Left lung (tissue), 4 donors: ENCODE measurements at regions not wholly inside any gene's neighbourhood (a gene's known extent, or its start where the extent isn't known, plus 50 kb on each side); places are given as distances from the start of the nearest gene placed in this dataset.
A peak's percentile ranks its signal among the peaks of the same experiment; 100 is the strongest.

ENCODE experiments used
- ATAC-seq: fragments of 200-7000 bp; cut with Tn5 transposase; one replicate; pipeline ENCODE4 v1.9.1; 2020; ENCODE audit warnings: moderate library complexity
- DNase-seq, 4 donors: peaks; one replicate each; pipeline ENCODE4 v3.0.0-alpha.2; 2013 to 2020
- H3K27ac ChIP-seq, 2 donors: fragments of 200-600 bp; sonication (generic) in 1 of 2; one replicate each; pipeline versions ENCODE4 v1.5.0 to v1.8.0; 2020 to 2021
- H3K27me3 ChIP-seq, 2 donors: fragments of 200-600 bp; sonication (generic) in 1 of 2; one replicate each; pipeline versions ENCODE4 v1.5.0 to v1.8.0; 2020 to 2021
- H3K36me3 ChIP-seq, 2 donors: fragments of 200-600 bp; sonication (generic) in 1 of 2; one replicate each; pipeline versions ENCODE4 v1.5.0 to v1.8.0; 2020 to 2021
- H3K4me1 ChIP-seq, 2 donors: fragments of 200-600 bp; one replicate each; pipeline ENCODE4 v1.8.0; 2021
- H3K4me3 ChIP-seq, 2 donors: fragments of 200-600 bp; sonication (generic) in 1 of 2; one replicate each; pipeline versions ENCODE4 v1.5.0 to v1.8.0; 2020 to 2021; ENCODE audit warnings: mild to moderate bottlenecking in 1 of 2
- H3K9me3 ChIP-seq, 2 donors: fragments of 200-600 bp; sonication (generic) in 1 of 2; one replicate each; pipeline versions ENCODE4 v1.5.0 to v1.8.0; 2020 to 2021
- CTCF ChIP-seq, 2 donors: fragments of 200-600 bp; sonication (generic) in 1 of 2; IDR thresholded peaks; one replicate each; pipeline versions ENCODE4 v1.5.0 to v1.8.0; 2021; ENCODE audit warnings: antibody characterized with exemption in 2 of 2
- intact Hi-C, 2 donors: fragments of 100-400 bp; cut with DNase I; formaldehyde crosslinking; loops; one replicate each; pipeline versions ENCODE4 v1.11.2 to v1.14.2; 2022
- donor health status: DM: no; HTN: yes; CAD: no.
- donor health status: DM: no; HTN: no; CAD: no.

GRCh38 chr5:63564789-63565188, 397.5 kb downstream of the HTR1A start:
- Histone ChIP-seq H3K27ac (no peak overlapping the region), H3K4me3 (no peak overlapping the region), H3K4me1 (no peaks in the 10 kb centered on the region), H3K9me3 (peaks cover 0 to 40% of the 10 kb centered on the region in 2 donors), H3K27me3 (no peaks in the 10 kb centered on the region), H3K36me3 (no peaks in the 10 kb centered on the region)
- intact Hi-C loops: no loop called here
- TF ChIP-seq CTCF (IDR thresholded peaks at IDR 0.05): no peak
- DNase-seq (no peak), ATAC-seq (no peak)

DNA sequence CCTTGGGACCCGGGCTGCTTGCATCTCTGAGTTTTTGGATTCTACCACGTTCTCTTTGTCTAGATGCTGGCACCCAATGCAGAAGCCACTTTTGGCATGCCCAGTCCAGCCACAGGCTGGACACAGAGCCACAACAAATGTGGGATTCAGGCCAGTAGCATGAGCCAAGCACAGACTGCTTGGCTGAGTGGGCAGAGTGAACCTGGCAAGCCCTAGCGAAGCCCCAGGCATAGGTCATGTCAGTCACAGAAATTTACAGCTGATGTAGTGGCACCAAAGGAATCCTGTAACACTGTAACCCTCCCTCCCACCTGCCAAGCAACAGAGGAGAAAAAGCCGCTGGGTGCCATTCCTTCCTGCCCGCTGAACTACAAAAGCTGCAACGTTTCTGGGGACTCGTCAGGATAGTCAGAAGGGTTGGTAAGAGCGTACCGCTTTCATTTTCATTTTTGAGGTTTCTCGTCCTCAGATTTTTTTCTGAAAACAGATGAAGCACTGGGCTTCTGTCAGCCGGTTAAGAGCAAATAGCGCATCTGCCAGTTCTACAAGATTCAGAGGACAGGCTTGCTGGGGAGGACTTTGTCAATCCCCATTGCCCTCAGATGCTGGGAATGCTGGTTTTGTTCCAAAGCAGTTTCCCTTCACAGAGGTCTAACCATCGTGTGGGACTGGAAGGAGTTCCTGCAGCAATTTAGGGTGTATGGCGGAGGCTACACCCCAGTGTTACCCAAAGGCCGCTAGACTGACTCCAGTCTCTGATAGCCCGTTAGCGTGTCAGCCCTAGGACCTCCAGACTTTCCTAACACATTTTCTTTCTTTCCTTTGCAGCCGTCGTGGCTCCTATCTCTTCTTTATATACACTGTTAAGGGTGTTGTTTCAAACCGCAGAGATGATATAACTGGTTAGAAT, 399.0 kb downstream of the HTR1A start:
- no peak for ATAC-seq
- no peaks in the 10 kb centered on the region for H3K36me3 ChIP-seq
- intact Hi-C loops: no loop called here
- DNase-seq: no peak
- peaks cover 0 to 37% of the 10 kb centered on the region in 2 donors for H3K9me3 ChIP-seq
- TF ChIP-seq CTCF (IDR thresholded peaks at IDR 0.05): no peak
- no peak overlapping the region for H3K27ac ChIP-seq
- H3K4me1 ChIP-seq: no peaks in the 10 kb centered on the region
- no peak overlapping the region for H3K4me3 ChIP-seq
- H3K27me3 ChIP-seq: no peaks in the 10 kb centered on the region

GRCh38 chr5:63555874-63556273, 406.4 kb downstream of the HTR1A start:
- Histone ChIP-seq H3K36me3 (no peaks in the 10 kb centered on the region), H3K27ac (no peak overlapping the region), H3K4me1 (no peaks in the 10 kb centered on the region), H3K27me3 (no peaks in the 10 kb centered on the region), H3K9me3 (peaks cover 0 to 4% of the 10 kb centered on the region in 2 donors), H3K4me3 (no peak overlapping the region)
- intact Hi-C loops: no loop called here
- no peak for TF ChIP-seq CTCF (IDR thresholded peaks at IDR 0.05)
- ATAC-seq (peak; percentile 40), DNase-seq (no peak)

- no peaks in the 10 kb centered on the region for H3K4me1 ChIP-seq
- H3K4me3 ChIP-seq: no peak overlapping the region
- H3K27ac ChIP-seq: no peak overlapping the region
- no peak for TF ChIP-seq CTCF (IDR thresholded peaks at IDR 0.05)
- ATAC-seq (peak; percentile 21), DNase-seq (peak in 2 of 4 donors; percentile 6 to 24)
- no peaks in the 10 kb centered on the region for H3K27me3 ChIP-seq
- H3K36me3 ChIP-seq: no peaks in the 10 kb centered on the region
- intact Hi-C loops: no loop called here
- H3K9me3 ChIP-seq: no peaks in the 10 kb centered on the region
These were observed 408.1 kb downstream of the HTR1A start for GRCh38 chr5:63554191-63554590.

- H3K27me3 ChIP-seq: no peaks in the 10 kb centered on the region
- no peaks in the 10 kb centered on the region for H3K36me3 ChIP-seq
- intact Hi-C loops: no loop called here
- H3K4me3 ChIP-seq: no peak overlapping the region
- DNase-seq (no peak), ATAC-seq (peak; percentile 47)
- H3K9me3 ChIP-seq: no peaks in the 10 kb centered on the region
- TF ChIP-seq CTCF (IDR thresholded peaks at IDR 0.05): no peak
- H3K27ac ChIP-seq: no peak overlapping the region
- H3K4me1 ChIP-seq: no peaks in the 10 kb centered on the region
These were observed 409.2 kb downstream of the HTR1A start for GRCh38 chr5:63553073-63553472.
